Endothelial cell of hepatic sinusoid (primary cell): ENCODE measurements at regions not wholly inside any gene's neighbourhood (a gene's known extent, or its start where the extent isn't known, plus 50 kb on each side); places are given as distances from the start of the nearest gene placed in this dataset.

Experiments used
- in situ Hi-C: cut with HindIII; loops from 2 replicates; pipeline ENCODE4 v1.10.0; 2017; ENCODE audit warnings: low sequenced_read_pairs

DNA sequence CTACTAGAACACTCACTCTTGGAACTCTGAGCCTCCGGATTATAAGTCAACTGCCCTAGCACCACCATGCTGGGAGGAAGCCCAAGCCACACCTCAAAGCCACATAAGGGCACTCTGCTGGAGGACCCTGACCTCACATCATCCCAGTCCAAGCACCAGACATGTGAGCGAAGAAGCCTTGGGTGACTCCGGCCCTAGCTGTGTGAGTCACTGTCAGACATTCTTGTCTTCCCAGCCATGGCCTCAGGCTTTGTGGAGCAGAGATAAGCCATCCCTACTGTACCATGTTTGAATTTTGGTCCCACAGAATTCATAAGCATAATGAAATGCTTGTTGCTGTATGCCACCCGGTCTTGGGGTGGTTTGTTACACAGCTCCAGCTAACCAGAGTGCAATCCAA lies 247.7 kb downstream of the SOD2 start:
- in situ Hi-C loops: no loop called here

- in situ Hi-C loops: loop anchor here (5.0 kb wide), 2 partner anchors 63 to 97 kb away; no protein-coding TSS in a partner anchor
These were observed 248.8 kb downstream of the SOD2 start for GRCh38 chr6:159444056-159444760.

- in situ Hi-C loops: loop anchor here (5.0 kb wide), 2 partner anchors 64 to 96 kb away; no protein-coding TSS in a partner anchor
These were observed 249.6 kb downstream of the SOD2 start for GRCh38 chr6:159443417-159443920.

DNA sequence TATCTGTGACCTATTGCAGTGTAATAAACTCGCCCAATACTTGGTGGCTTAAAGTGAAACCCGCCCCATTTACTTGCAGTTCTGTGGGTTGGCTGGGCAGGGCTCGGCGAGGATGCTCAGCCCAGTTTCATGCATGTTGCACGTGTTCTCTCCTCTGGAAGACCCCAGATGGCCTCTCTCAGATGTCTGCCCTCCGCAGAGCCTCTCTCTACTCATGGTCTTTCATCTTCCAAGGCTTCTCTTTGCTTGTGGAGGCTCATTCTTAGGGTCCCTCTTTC lies 251.4 kb downstream of the SOD2 start:
- in situ Hi-C loops: loop anchor here (5.0 kb wide), 2 partner anchors 66 to 94 kb away; no protein-coding TSS in a partner anchor

GRCh38 chr6:159440911-159441703 lies 251.9 kb downstream of the SOD2 start:
- in situ Hi-C loops: loop anchor here (5.0 kb wide), 2 partner anchors 66 to 94 kb away; no protein-coding TSS in a partner anchor

- in situ Hi-C loops: loop anchor here (5.0 kb wide), 2 partner anchors 67 to 93 kb away; no protein-coding TSS in a partner anchor
These were observed 252.7 kb downstream of the SOD2 start for GRCh38 chr6:159440349-159440748.

- in situ Hi-C loops: loop anchor here (5.0 kb wide), 2 partner anchors 68 to 92 kb away; no protein-coding TSS in a partner anchor
These were observed 253.4 kb downstream of the SOD2 start for GRCh38 chr6:159439651-159440050.

- in situ Hi-C loops: no loop called here
These were observed 254.9 kb downstream of the SOD2 start for GRCh38 chr6:159438106-159438505.

DNA sequence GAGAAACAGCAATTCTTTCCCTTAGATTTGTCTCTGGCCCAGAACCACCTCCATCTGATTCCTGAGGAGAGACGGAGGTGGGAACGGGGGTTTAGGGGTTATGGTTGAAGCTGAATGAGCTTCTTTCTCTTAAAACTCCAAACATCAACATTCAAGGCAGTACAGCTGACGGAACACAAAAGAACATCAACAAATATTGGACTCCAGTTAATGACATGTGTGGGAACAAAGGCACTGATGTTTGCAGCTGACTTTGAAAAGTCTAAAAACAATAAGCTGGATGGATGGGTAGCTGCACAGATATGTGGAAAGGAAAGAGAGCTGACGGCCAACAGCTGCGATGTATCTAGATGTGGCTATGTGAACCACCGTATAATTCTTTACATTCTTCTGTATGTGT lies 256.5 kb downstream of the SOD2 start:
- in situ Hi-C loops: no loop called here

GRCh38 chr6:159435701-159436100 lies 257.3 kb downstream of the SOD2 start:
- in situ Hi-C loops: no loop called here

GRCh38 chr6:159434410-159434809 lies 258.6 kb downstream of the SOD2 start:
- in situ Hi-C loops: no loop called here

- in situ Hi-C loops: no loop called here
These were observed 259.5 kb downstream of the SOD2 start for GRCh38 chr6:159433550-159433949.

DNA sequence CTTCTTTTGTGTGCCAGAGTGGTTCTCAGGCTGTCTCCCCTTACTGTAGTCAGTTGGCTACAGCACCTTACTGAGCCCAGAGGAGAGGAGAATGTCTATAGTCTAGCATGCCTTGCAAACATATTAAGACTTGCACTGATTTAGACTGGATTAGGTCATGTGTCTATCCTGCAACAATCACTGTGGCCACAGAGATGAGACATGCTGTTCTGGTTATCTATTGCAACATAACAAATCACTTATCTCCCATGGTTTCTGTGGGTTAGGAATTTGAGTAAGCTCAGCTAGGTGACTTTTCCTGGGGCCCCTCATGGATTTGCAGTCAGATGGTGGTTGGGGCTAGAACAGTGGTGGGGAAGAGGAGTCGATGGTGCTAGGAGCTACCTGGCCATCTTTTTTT lies 261.3 kb downstream of the SOD2 start:
- in situ Hi-C loops: no loop called here

- in situ Hi-C loops: no loop called here
These were observed 261.1 kb downstream of the FNDC1 start for GRCh38 chr6:159430323-159430722.

DNA sequence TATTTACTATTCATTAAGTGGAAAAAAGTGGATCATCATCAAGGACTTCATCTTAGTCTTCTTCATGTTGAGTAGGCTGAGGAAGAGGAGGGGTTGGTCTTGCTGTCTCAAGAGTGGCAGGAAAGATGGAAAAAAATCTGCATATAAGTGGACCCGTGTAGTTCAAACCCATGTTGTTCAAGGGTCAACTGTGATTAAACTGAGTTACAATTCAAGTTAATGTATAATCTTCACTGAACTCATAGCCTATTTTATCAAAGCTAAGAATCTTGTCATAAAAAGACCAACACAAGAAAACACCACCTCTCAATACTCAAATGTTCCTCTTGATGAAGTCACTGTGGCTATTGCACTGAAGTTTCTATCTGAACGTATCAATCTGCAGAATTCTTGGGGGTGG lies 260.2 kb downstream of the FNDC1 start:
- in situ Hi-C loops: loop anchor here (5.0 kb wide), 1 partner anchor 102 kb away; no protein-coding TSS in a partner anchor

GRCh38 chr6:159427771-159428170 lies 258.6 kb downstream of the FNDC1 start:
- in situ Hi-C loops: loop anchor here (5.0 kb wide), 1 partner anchor 100 kb away; no protein-coding TSS in a partner anchor

- in situ Hi-C loops: loop anchor here (5.0 kb wide), 1 partner anchor 100 kb away; no protein-coding TSS in a partner anchor
These were observed 258.1 kb downstream of the FNDC1 start for GRCh38 chr6:159427335-159427734.

DNA sequence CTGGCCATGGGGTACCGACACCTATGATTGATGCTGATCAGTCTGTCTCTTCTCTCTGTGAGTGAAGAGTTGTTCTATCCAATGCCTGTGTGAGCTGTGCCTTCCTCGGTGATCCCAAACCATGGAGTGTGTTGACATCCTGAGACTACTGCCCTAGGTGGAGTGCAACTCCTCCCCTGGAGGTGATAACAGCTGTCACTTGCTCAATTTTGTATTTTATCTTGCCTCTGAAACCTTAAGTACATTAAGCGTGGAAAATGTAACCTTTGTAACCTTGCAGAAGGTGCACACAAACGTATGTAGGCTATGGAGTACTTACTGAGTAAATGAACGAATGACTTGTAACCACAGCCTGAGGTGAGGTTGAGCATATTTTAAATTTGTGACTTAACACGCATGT lies 256.2 kb downstream of the FNDC1 start:
- in situ Hi-C loops: loop anchor here (5.0 kb wide), 1 partner anchor 98 kb away; no protein-coding TSS in a partner anchor

DNA sequence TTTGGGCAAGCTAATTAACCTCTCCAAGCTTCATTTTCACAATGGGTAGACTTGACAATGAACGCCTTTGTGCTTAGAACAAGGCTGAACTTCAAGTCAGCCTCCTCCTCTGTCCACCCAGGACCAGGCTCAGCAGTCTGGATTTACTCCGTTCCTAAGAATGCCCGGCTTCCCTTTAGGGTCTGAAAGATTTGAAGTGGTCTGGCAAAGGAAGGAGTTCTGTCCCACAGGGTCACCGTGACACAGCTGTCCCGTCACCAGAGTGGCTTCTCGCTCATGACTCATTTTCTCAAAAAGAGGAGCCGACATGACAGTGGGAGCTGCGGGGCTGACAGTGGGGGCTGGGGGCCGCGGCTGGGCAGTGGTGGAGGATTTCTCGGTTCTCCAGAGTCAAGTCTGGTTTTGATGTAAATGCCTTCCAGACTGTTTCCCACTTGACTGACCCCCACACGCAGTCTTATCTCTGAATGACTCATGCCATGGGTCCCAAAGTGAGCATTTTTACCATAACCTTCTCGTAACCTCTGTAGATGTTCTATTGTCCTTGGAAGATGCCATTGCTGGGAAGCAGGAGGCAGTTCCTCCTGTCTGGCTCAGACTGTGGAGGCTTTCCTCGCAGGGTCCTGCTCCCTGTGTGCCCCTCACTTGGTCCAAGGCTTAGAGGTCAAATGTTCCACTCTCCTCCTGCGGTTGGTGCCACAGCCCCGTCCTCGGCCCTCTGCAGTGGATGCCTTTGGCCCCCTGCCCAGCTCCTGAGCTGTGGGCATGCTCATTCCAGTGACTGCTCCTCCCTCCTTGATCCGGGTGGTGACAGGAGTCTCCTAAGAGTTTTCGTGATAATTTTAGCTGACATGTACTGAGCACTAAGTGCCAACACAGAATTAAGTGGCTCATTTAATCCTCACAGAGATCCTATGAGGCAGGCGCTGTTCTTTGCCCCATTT lies 253.1 kb downstream of the FNDC1 start:
- in situ Hi-C loops: no loop called here

DNA sequence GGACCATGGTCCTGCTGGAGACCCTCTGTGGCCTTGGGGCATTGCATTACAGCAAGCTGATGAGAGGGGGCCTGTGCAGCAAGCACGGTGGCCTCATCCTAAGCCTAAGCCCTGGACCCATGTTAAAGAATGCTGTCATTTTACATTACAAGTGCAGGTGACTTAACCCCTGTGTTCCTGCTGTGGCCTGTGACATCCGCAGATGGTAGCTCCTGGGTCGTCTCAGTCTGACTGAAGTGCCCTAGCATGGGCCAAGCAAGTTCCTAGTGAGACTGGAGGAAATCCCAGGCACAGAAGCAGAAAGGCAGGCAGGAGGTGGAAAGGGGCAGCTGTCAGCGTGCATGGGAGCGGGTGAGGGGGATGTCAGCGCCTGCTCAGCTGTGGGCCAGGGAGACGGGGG lies 252.4 kb downstream of the FNDC1 start:
- in situ Hi-C loops: no loop called here
